ENCODE measurements at regions not wholly inside any gene's neighbourhood (a gene's known extent, or its start where the extent isn't known, plus 50 kb on each side); places are given as distances from the start of the nearest gene placed in this dataset.

- 46 to 56% methylated on average over 4 of the region's 4 CpGs for WGBS, 2 donors
- TF ChIP-seq CTCF (IDR thresholded peaks at IDR 0.05), result no peak
- no peak for FAIRE-seq
Observed at GRCh38 chr19:29417048-29417447, 108.7 kb upstream of the VSTM2B start.

GRCh38 chr19:29418201-29418600 is 107.6 kb upstream of the VSTM2B start:
- Histone ChIP-seq H3K4me1 (no peaks in the 10 kb centered on the region), H3K4me3 (no peak overlapping the region), H3K27ac (no peak overlapping the region), H3K9me3 (no peaks in the 10 kb centered on the region), H3K36me3 (no peaks in the 10 kb centered on the region), H3K27me3 (no peaks in the 10 kb centered on the region)
- intact Hi-C loops (cut with DNase I), result no loop called here
- TF ChIP-seq CTCF (IDR thresholded peaks at IDR 0.05), result no peak
- DNase-seq (no peak), ATAC-seq (no peak), FAIRE-seq (no peak)
- WGBS, 2 donors, result 48 to 54% methylated on average over 13 of the region's 13 CpGs

More at GRCh38 chr19:29417048-29417447, 108.7 kb upstream of the VSTM2B start:
- H3K9me3 ChIP-seq, result no peaks in the 10 kb centered on the region
- no peaks in the 10 kb centered on the region for H3K36me3 ChIP-seq
- no peaks in the 10 kb centered on the region for H3K4me1 ChIP-seq
- no peak overlapping the region for H3K4me3 ChIP-seq
- ATAC-seq, result no peak
- no peak overlapping the region for H3K27ac ChIP-seq
- intact Hi-C loops (cut with DNase I), result no loop called here
- no peak for DNase-seq
- H3K27me3 ChIP-seq, result no peaks in the 10 kb centered on the region

GRCh38 chr19:29420065-29420464 is 105.7 kb upstream of the VSTM2B start:
- H3K27ac ChIP-seq, result no peak overlapping the region
- DNase-seq, result no peak
- no peak for TF ChIP-seq CTCF (IDR thresholded peaks at IDR 0.05)
- no peaks in the 10 kb centered on the region for H3K27me3 ChIP-seq
- no peaks in the 10 kb centered on the region for H3K4me1 ChIP-seq
- H3K36me3 ChIP-seq, result no peaks in the 10 kb centered on the region
- ATAC-seq, result no peak
- no peak for FAIRE-seq
- WGBS, 2 donors, result 66 to 80% methylated on average over 5 of the region's 5 CpGs
- intact Hi-C loops (cut with DNase I), result no loop called here
- no peak overlapping the region for H3K4me3 ChIP-seq
- H3K9me3 ChIP-seq, result no peaks in the 10 kb centered on the region

- Histone ChIP-seq H3K9me3 (no peaks in the 10 kb centered on the region), H3K4me1 (no peaks in the 10 kb centered on the region), H3K36me3 (no peaks in the 10 kb centered on the region), H3K27me3 (no peaks in the 10 kb centered on the region), H3K27ac (no peak overlapping the region), H3K4me3 (no peak overlapping the region)
- TF ChIP-seq CTCF (IDR thresholded peaks at IDR 0.05), result no peak
- intact Hi-C loops (cut with DNase I), result no loop called here
- ATAC-seq (no peak), DNase-seq (no peak), FAIRE-seq (no peak)
- 55 to 64% methylated on average over 22 of the region's 22 CpGs for WGBS, 2 donors
Observed at GRCh38 chr19:29420482-29421195, 105.2 kb upstream of the VSTM2B start.

GRCh38 chr19:29421196-29421545 is 104.6 kb upstream of the VSTM2B start:
- intact Hi-C loops (cut with DNase I), result no loop called here
- H3K4me3 ChIP-seq, result no peak overlapping the region
- no peak for FAIRE-seq

More at GRCh38 chr19:29421196-29421545, 104.6 kb upstream of the VSTM2B start:
- Histone ChIP-seq H3K36me3 (no peaks in the 10 kb centered on the region), H3K9me3 (no peaks in the 10 kb centered on the region), H3K27me3 (no peaks in the 10 kb centered on the region), H3K4me1 (no peaks in the 10 kb centered on the region), H3K27ac (no peak overlapping the region)
- DNase-seq (no peak), ATAC-seq (no peak)
- WGBS, 2 donors, result 42 to 47% methylated on average over 11 of the region's 11 CpGs
- TF ChIP-seq CTCF (IDR thresholded peaks at IDR 0.05), result no peak

Measured in pancreas (tissue), 10 donors.